Right lobe of liver (tissue), 6 donors: ENCODE measurements at regions not wholly inside any gene's neighbourhood (a gene's known extent, or its start where the extent isn't known, plus 50 kb on each side); places are given as distances from the start of the nearest gene placed in this dataset.

Experiments used
- ATAC-seq, 4 donors: fragments of 200-7000 bp; cut with Tn5 transposase; one replicate each; pipeline ENCODE4 v1.9.1; 2020; ENCODE audit warnings: mild to moderate bottlenecking in 4 of 4, moderate library complexity in 4 of 4
- DNase-seq, 3 donors: peaks; one replicate each; pipeline ENCODE4 v3.0.0-alpha.2; 2020
- H3K27ac ChIP-seq, 3 donors: fragments of 200-600 bp; one replicate each; pipeline ENCODE4 v1.8.0; 2022
- H3K27me3 ChIP-seq, 2 donors: fragments of 200-600 bp; one replicate each; pipeline ENCODE4 v1.8.0; 2022
- H3K36me3 ChIP-seq, 4 donors: fragments of 200-600 bp; sonication (generic) in 1 of 4; one replicate each; pipeline versions ENCODE4 v1.5.1 to v1.8.0; 2017 to 2022; ENCODE audit warnings: control low read depth in 1 of 4
- H3K4me1 ChIP-seq, 4 donors: fragments of 200-600 bp; sonication (generic) in 1 of 4; one replicate each; pipeline versions ENCODE4 v1.5.1 to v1.8.0; 2017 to 2022; ENCODE audit warnings: control low read depth in 1 of 4
- H3K4me3 ChIP-seq, 3 donors: fragments of 200-600 bp; one replicate each; pipeline ENCODE4 v1.8.0; 2022
- H3K9me3 ChIP-seq, 4 donors: fragments of 200-600 bp; sonication (generic) in 1 of 4; one replicate each; pipeline versions ENCODE4 v1.5.1 to v1.8.0; 2017 to 2022; ENCODE audit warnings: control low read depth in 1 of 4
- POLR2A ChIP-seq: fragments of 450-650 bp; IDR thresholded peaks from one replicate; pipeline ENCODE4 v1.6.1; 2017; ENCODE audit warnings: antibody characterized with exemption, mild to moderate bottlenecking
- WGBS: methylation state at CpG from one replicate; pipeline ENCODE4 v1.1.6; 2018; ENCODE audit warnings: low coverage, low lambda C conversion rate; ENCODE audit not compliant: insufficient coverage; ENCODE audit errors: missing lambda C conversion rate; 5-methylcytosine and 5-hydroxymethylcytosine counted together
- intact Hi-C, 2 donors: fragments of 100-400 bp; cut with DNase I; formaldehyde crosslinking; loops; one replicate each; pipeline versions ENCODE4 v1.11.2 to v1.14.1; 2022
- TF ChIP-seq, protein P1 (sequence below), 4 donors: fragments of 200-600 bp in 3 of 4; fragments of 450-650 bp in 1 of 4; IDR thresholded peaks; one replicate each; pipeline versions ENCODE4 v1.5.1 to v1.8.0; 2016 to 2022; ENCODE audit warnings: antibody characterized with exemption in 4 of 4, mild to moderate bottlenecking in 2 of 4
- donor health status: DM: no; HTN: yes; CAD: no.
- donor health status: DM: no; HTN: no; CAD: no.
- donor health status: DM: no; HTN: no; CAD: no.
- donor health status: DM: no; HTN: yes; CAD: no.
- donor health status: DM: no; HTN: yes; CAD: no.

DNA sequence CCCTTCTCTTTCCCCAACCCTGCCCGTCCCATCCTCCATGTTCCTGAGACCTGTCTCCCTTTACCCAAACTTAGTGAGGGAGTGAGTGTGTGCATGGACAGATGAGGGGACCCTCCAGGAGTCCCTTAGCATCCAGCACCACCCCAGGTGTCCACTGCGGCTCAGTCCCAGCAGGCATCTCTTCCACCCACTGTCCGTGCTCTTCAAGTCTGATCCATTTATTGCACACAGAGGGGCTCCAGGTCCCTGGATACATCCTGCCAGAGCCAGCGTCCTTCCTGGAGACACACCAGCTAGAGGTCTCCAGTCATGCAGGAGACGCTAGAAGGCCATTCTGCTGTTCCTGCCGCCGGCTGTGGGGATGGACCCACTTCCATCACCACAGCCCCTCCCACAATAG lies 239.2 kb downstream of the ADGRD1 start:
- Histone ChIP-seq H3K27ac (no peak overlapping the region), H3K4me3 (no peak overlapping the region), H3K9me3 (no peaks in the 10 kb centered on the region), H3K4me1 (no peaks in the 10 kb centered on the region), H3K36me3 (no peaks in the 10 kb centered on the region), H3K27me3 (no peaks in the 10 kb centered on the region)
- DNase-seq, result no peak
- intact Hi-C loops, result no loop called here
- no peak for ATAC-seq
- WGBS, result 62% methylated on average over 3 of the region's 7 CpGs
- TF ChIP-seq POLR2A, result no peak
- TF ChIP-seq, protein P1, sequence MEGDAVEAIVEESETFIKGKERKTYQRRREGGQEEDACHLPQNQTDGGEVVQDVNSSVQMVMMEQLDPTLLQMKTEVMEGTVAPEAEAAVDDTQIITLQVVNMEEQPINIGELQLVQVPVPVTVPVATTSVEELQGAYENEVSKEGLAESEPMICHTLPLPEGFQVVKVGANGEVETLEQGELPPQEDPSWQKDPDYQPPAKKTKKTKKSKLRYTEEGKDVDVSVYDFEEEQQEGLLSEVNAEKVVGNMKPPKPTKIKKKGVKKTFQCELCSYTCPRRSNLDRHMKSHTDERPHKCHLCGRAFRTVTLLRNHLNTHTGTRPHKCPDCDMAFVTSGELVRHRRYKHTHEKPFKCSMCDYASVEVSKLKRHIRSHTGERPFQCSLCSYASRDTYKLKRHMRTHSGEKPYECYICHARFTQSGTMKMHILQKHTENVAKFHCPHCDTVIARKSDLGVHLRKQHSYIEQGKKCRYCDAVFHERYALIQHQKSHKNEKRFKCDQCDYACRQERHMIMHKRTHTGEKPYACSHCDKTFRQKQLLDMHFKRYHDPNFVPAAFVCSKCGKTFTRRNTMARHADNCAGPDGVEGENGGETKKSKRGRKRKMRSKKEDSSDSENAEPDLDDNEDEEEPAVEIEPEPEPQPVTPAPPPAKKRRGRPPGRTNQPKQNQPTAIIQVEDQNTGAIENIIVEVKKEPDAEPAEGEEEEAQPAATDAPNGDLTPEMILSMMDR (IDR thresholded peaks at IDR 0.05), result no peak

DNA sequence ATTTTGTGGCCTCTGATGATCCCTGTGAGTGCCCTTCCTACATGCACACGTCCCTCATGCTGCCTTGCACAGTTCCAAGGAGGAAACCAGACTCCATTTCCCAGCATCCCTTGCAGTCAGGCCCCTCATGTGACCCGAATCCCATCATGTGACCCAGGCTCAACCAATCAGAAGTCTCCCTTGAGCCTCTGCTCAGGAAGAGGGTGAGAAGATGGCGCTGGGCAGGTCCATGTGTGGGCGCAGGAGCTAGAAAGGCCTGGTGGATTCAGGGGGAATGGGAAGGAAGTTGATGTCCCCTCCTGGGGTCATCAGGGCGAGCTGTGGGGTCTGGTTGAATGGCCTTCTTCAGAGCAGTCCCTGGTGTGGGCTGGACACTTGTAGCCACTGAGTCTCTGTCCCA lies 240.5 kb downstream of the ADGRD1 start:
- Histone ChIP-seq H3K4me1 (no peaks in the 10 kb centered on the region), H3K4me3 (no peak overlapping the region), H3K27me3 (no peaks in the 10 kb centered on the region), H3K36me3 (no peaks in the 10 kb centered on the region), H3K27ac (no peak overlapping the region), H3K9me3 (no peaks in the 10 kb centered on the region)
- ATAC-seq, result no peak
- intact Hi-C loops, result no loop called here
- no peak for TF ChIP-seq POLR2A
- TF ChIP-seq, protein P1 (IDR thresholded peaks at IDR 0.05), result no peak
- WGBS, result 17% methylated on average over 1 of the region's 5 CpGs
- no peak for DNase-seq

DNA sequence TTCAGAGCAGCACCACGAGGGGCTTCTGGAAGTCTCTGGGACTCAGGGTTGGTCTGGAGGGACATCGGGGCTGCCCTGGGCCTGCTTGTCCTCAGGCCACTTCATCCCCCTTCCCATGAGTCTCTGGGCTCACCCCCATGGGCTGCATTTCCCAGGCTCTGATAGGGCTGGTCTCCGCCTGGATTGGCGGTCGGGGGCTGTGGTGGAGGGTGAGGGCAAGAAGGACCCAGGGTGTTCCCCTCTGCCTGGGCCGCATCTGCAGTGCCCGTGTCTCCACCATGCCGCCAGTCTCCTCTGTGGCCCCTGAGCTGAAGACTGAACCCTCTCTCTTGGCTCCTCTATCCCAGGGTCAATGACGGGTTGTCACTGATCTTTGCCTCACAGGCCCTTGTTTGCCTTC lies 242.1 kb downstream of the ADGRD1 start:
- TF ChIP-seq, protein P1 (IDR thresholded peaks at IDR 0.05), result no peak
- no peak for TF ChIP-seq POLR2A

DNA sequence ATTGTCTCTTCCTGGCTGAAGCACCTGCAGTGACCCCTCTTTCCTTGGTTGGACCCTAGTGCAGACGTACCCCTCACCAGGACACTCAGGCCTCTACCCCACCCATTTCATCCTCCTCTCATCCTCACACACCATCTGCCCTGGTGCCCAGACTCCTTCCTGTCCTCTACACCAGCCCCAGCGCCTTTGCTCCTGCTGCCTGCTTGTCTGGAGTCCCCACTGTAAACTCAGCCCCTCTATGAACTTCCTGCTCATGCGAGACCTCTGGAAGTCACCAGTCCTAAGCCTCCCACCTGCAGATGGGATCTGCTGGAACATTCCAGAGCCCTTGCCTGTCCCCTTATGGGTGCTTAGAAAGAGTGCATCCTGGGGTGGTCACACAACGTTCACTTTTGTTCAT lies 242.5 kb downstream of the ADGRD1 start:
- 22% methylated on average over 3 of the region's 4 CpGs for WGBS
- Histone ChIP-seq H3K27me3 (no peaks in the 10 kb centered on the region), H3K4me3 (no peak overlapping the region), H3K4me1 (no peaks in the 10 kb centered on the region), H3K36me3 (no peaks in the 10 kb centered on the region), H3K27ac (no peak overlapping the region), H3K9me3 (no peaks in the 10 kb centered on the region)
- ATAC-seq (no peak), DNase-seq (no peak)
- intact Hi-C loops, result no loop called here
- TF ChIP-seq POLR2A, result no peak
- TF ChIP-seq, protein P1 (IDR thresholded peaks at IDR 0.05), result no peak

More for the DNA sequence above, 242.1 kb downstream of the ADGRD1 start:
- Histone ChIP-seq H3K4me3 (no peak overlapping the region), H3K27ac (no peak overlapping the region), H3K9me3 (no peaks in the 10 kb centered on the region), H3K36me3 (no peaks in the 10 kb centered on the region), H3K27me3 (no peaks in the 10 kb centered on the region), H3K4me1 (no peaks in the 10 kb centered on the region)
- DNase-seq (no peak), ATAC-seq (no peak)
- intact Hi-C loops, result no loop called here
- WGBS, result 85% methylated on average over 4 of the region's 9 CpGs

DNA sequence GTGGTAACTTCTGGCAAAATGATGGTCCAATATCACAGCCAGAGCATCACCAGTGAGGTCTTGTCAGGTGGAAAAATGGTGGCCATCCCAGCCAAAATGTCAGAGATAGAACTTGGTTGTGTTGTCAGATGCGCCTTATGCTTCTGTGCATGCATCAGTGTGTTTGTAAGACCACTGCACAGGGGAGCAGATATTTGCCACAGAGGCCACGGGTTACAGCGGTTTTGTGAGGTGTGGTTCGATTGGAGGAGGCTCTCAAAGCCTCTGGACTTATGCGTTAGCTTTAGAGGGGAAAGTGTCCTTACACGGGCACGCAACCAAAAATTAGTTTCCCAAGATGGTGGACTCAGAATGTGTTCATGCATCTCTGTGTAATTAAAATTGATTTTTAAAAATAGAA lies 243.8 kb downstream of the ADGRD1 start:
- intact Hi-C loops, result no loop called here
- WGBS, result 74% methylated on average over 7 of the region's 7 CpGs
- no peaks in the 10 kb centered on the region for H3K4me1 ChIP-seq
- no peak overlapping the region for H3K4me3 ChIP-seq
- H3K9me3 ChIP-seq, result no peaks in the 10 kb centered on the region
- no peak overlapping the region for H3K27ac ChIP-seq
- no peaks in the 10 kb centered on the region for H3K27me3 ChIP-seq
- ATAC-seq, result no peak
- H3K36me3 ChIP-seq, result no peaks in the 10 kb centered on the region
- no peak for DNase-seq
- TF ChIP-seq, protein P1 (IDR thresholded peaks at IDR 0.05), result no peak
- no peak for TF ChIP-seq POLR2A
